T-helper 17 cell (primary cell): ENCODE measurements at regions not wholly inside any gene's neighbourhood (a gene's known extent, or its start where the extent isn't known, plus 50 kb on each side); places are given as distances from the start of the nearest gene placed in this dataset.

ENCODE experiments used
- ATAC-seq: fragments of 150-1000 bp; cut with Tn5 transposase; 2 replicates; pipeline ENCODE4 v1.10.0; 2021; ENCODE audit warnings: mild to moderate bottlenecking, moderate library complexity
- DNase-seq, 3 donors: peaks; one replicate each; pipeline versions ENCODE4 v3.0.0 to v3.0.0-alpha.2; 2020 to 2021
- H3K9me3 ChIP-seq: one replicate; pipeline ENCODE4 v1.7.0; 2013; ENCODE audit warnings: low read length, mild to moderate bottlenecking; ENCODE audit not compliant: control insufficient read depth, poor library complexity, severe bottlenecking
- H3K27ac Mint-ChIP-seq: one replicate; pipeline ENCODE4 v1.8.0; 2022; ENCODE audit warnings: mild to moderate bottlenecking, moderate library complexity, mixed read lengths
- H3K27me3 Mint-ChIP-seq: one replicate; pipeline ENCODE4 v1.8.0; 2022; ENCODE audit warnings: mixed read lengths
- H3K36me3 Mint-ChIP-seq: one replicate; pipeline ENCODE4 v1.8.0; 2022; ENCODE audit warnings: low read depth, mixed read lengths
- H3K4me1 Mint-ChIP-seq: one replicate; pipeline ENCODE4 v1.8.0; 2022; ENCODE audit warnings: mild to moderate bottlenecking, mixed read lengths
- H3K4me3 Mint-ChIP-seq: one replicate; pipeline ENCODE4 v1.8.0; 2022; ENCODE audit warnings: mild to moderate bottlenecking, moderate library complexity, mixed read lengths

DNA sequence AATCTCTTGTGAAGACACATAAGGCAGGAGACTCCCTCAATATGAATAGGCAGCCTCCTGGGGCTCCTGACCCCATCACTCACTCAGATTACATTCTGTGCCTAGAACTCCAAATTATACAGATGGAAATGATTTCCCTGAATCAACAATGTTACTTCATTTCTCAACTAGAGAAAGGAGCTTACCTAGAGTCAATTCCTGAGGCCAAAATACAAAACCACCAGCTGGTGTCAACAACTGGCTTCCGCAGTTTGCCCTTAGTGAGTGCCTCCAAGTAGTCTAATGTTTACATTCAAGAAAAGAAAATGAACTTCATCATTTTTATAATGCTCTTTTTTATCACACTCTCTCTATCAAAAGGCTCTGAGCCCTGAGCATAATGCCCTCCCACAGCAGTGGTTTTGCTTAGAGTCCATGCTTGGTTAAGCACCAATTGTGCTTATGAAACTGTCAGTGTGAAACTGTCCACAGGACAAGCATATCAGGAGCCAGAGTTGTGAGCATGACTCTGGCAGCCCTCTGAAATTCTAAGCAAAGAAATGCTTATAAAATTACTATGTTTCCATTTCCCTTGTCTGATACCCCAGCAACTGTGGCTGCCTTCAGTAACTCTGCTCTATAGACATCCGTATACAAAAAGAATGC, 305.7 kb upstream of the PKDCC start:
- Mint-ChIP-seq H3K27ac (no peak overlapping the region), H3K36me3 (no peaks in the 10 kb centered on the region), H3K4me1 (no peaks in the 10 kb centered on the region), H3K4me3 (no peak overlapping the region), H3K27me3 (peaks cover 26% of the 10 kb centered on the region)
- no peak for ATAC-seq
- no peak for DNase-seq
- H3K9me3 ChIP-seq: no peaks in the 10 kb centered on the region

DNA sequence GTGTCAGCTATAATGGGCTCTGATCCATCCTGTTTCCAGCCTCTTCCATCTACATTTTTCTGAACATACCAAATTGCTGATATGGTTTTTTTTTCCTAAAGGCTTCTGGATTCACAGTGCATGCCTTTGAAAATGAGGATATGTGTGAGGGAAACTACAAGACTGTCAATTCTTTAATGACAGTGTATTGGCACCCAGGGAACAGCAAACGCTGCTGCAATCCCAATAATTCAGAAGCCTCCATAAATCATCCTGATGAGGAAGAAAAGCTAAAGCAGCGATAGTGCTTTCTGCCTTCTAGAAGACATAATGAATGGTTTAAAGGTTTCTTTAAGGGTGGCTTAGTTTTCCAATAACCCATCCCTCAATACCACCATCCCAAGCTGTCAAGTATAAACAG, 304.5 kb upstream of the PKDCC start:
- Mint-ChIP-seq H3K4me1 (no peaks in the 10 kb centered on the region), H3K4me3 (no peak overlapping the region), H3K36me3 (no peaks in the 10 kb centered on the region), H3K27ac (no peak overlapping the region), H3K27me3 (peaks cover 21% of the 10 kb centered on the region)
- no peak for ATAC-seq
- DNase-seq: no peak
- H3K9me3 ChIP-seq: no peaks in the 10 kb centered on the region

DNA sequence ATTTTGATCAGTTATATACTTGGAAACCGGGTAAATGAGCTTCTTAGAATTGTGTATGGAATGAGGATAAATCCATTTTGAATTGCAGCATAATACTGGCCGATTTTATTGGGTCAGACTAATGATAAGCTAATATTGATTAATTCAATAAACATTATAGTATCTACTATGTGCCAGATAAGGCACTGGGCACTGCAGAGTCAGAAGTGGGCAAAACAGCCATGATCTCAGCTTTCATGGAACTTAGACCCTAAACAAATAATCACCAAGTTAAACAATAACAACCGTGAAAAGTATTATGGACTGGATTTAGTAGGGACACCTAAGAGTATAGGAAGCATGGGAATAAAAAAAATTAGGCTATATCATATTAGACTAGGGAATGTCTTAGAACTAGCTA, 297.0 kb upstream of the PKDCC start:
- H3K4me1 Mint-ChIP-seq: no peaks in the 10 kb centered on the region
- H3K4me3 Mint-ChIP-seq: no peak overlapping the region
- no peak overlapping the region for H3K27ac Mint-ChIP-seq
- ATAC-seq (no peak), DNase-seq (no peak)
- no peaks in the 10 kb centered on the region for H3K9me3 ChIP-seq
- H3K27me3 Mint-ChIP-seq: peaks cover 25% of the 10 kb centered on the region
- H3K36me3 Mint-ChIP-seq: no peaks in the 10 kb centered on the region

DNA sequence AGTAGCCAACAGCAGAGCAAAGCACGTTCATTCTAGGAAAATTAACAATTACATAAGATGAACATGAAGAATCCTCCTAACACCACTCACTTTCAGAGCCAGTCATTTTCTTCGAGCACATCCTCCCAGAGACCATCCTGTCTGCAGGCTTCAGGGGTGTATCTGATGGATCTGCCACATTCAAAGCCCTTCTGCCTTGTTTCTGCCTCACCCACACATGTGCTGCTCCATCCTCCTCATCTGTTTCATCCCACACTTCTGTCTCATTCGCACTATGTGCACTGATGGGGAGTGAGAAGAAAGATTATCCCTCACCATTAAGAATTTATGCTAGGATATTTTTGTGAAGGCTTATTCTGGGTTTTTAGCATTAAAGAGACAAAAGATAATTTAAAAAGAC, 287.9 kb upstream of the PKDCC start:
- no peak for ATAC-seq

DNA sequence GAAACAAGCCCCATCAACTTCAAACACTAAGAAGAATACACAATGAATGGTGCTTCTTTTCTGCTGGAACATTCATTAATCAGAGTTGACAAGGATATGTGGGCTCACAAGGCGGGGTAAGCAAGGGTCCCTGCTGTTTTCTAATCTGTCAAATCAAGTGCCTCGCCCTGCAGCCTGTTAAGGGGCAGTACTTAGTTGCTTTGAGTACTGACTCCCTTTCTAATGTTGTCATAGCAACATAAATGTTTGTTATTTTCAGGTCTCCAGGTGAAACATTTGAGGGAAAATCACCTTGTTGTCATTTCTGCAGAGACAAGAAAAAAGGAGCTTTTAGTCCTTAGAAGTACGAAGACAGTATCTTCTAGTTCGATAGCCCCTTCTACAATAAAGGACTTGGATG, 284.7 kb upstream of the PKDCC start:
- Mint-ChIP-seq H3K36me3 (no peaks in the 10 kb centered on the region), H3K4me1 (peaks cover 3% of the 10 kb centered on the region), H3K27ac (no peak overlapping the region), H3K4me3 (no peak overlapping the region), H3K27me3 (peaks cover 20% of the 10 kb centered on the region)
- ATAC-seq: no peak
- DNase-seq: no peak
- peaks cover 3% of the 10 kb centered on the region for H3K9me3 ChIP-seq

More for the DNA sequence above, 287.9 kb upstream of the PKDCC start:
- DNase-seq: no peak
- H3K27me3 Mint-ChIP-seq: peaks cover 49% of the 10 kb centered on the region
- no peak overlapping the region for H3K4me3 Mint-ChIP-seq
- peaks cover 3% of the 10 kb centered on the region for H3K9me3 ChIP-seq
- no peaks in the 10 kb centered on the region for H3K36me3 Mint-ChIP-seq
- H3K27ac Mint-ChIP-seq: no peak overlapping the region
- peaks cover 3% of the 10 kb centered on the region for H3K4me1 Mint-ChIP-seq

DNA sequence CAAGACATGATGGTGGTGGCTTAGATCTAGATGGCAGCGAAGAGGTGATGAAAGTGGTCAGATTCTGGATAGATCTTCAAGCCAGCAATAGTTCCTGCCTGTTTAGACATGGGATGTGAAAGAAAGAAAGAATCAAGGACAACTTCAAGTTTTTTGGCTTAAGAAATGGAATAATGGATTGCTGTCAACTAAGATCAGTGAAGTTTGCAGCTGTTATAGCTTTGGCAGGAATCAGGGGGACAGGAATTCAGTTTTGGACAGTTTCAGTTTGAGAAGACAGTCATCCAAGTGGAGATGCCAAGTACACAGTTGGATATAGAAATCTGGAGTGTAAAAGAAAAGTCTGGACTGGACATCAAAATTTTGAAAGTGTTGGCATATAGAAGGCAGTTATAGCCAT, 283.7 kb upstream of the PKDCC start:
- H3K27ac Mint-ChIP-seq: no peak overlapping the region
- no peak overlapping the region for H3K4me3 Mint-ChIP-seq
- no peak for ATAC-seq
- peaks cover 3% of the 10 kb centered on the region for H3K9me3 ChIP-seq
- H3K4me1 Mint-ChIP-seq: peaks cover 3% of the 10 kb centered on the region
- DNase-seq: no peak
- H3K27me3 Mint-ChIP-seq: peaks cover 14% of the 10 kb centered on the region
- H3K36me3 Mint-ChIP-seq: no peaks in the 10 kb centered on the region

DNA sequence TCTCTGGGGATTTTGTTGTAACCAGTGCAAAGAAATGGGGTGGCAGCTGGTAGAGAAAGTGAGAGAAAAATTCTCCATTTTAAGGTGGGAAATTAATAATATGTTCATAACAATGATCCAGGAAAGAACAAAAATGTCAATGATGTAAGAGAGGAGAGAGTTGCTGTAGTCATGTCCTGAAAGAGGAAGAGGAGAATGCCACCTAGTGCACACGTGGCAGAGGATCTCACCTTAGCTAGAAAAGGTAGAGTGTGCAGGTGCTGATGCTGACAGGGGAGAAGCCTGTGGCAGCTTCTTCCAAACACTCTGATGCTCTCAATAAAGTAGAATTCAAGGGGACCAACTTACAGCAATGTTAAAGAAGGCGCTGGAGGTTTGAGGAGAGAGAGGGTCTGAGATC, 282.9 kb upstream of the PKDCC start:
- peaks cover 3% of the 10 kb centered on the region for H3K9me3 ChIP-seq
- peaks cover 11% of the 10 kb centered on the region for H3K27me3 Mint-ChIP-seq
- no peak overlapping the region for H3K27ac Mint-ChIP-seq
- DNase-seq (no peak), ATAC-seq (no peak)
- peaks cover 3% of the 10 kb centered on the region for H3K4me1 Mint-ChIP-seq
- H3K4me3 Mint-ChIP-seq: no peak overlapping the region
- no peaks in the 10 kb centered on the region for H3K36me3 Mint-ChIP-seq

DNA sequence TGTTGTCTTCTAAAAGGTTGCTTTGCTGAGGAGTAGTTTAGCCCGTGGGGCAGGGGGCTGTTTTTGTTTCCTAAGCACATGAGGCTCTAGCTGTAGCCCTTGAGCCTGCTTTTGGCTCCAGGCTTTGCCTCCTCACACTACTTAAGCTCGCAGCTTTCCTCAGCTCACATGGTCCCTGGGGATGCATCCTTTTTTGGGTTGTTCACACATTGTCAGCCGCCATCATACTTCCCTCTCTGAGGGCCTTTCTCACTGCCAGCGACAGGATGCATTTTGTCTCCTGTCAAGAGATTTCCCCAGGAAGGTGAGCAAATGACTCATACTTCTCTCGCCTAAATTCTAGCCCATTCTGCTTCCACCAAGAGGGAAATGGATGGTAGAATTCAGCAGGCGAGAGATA, 279.5 kb upstream of the PKDCC start:
- DNase-seq (no peak), ATAC-seq (no peak)
- H3K9me3 ChIP-seq: no peaks in the 10 kb centered on the region
- Mint-ChIP-seq H3K4me3 (no peak overlapping the region), H3K36me3 (no peaks in the 10 kb centered on the region), H3K4me1 (no peaks in the 10 kb centered on the region), H3K27me3 (peaks cover 19% of the 10 kb centered on the region), H3K27ac (no peak overlapping the region)

DNA sequence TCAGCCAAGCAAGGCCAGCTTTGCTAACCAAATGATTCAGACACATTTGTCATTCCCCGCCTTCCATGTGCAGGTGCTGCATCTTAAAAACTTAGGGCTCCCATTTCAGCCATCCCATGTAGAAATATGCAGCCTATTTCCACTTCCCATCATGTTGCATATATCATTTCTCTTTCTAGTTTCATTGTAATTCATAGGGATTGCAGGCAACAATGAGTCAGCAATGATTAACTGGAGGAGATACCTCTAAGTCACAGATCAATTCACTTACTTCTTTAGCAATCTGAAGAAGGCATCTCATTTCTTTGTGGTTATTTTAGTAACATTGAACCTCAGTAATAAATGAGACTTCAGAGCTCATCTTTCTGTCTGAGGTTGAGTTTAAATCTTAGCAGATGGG, 276.1 kb upstream of the PKDCC start:
- H3K9me3 ChIP-seq: no peaks in the 10 kb centered on the region

DNA sequence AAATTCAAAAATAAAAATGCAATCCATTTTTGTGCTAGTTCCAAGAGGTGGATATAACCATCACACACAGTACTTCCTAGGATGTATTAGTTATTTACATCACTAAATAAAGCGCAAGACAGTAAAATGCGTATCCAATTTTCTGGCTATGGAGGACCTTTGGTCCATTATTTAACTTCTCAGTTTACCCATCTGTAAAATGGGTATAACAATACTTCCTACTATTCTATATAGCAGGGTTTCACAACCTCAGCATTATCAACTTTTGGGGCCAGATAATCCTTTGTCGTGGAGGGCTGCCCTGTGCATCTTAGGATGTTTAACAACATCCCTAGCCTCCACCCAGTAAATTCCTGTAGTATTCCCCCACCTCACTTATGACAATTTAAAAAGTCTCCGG, 275.1 kb upstream of the PKDCC start:
- no peaks in the 10 kb centered on the region for H3K4me1 Mint-ChIP-seq
- no peak overlapping the region for H3K4me3 Mint-ChIP-seq
- no peaks in the 10 kb centered on the region for H3K9me3 ChIP-seq
- no peak overlapping the region for H3K27ac Mint-ChIP-seq
- H3K27me3 Mint-ChIP-seq: peaks cover 48% of the 10 kb centered on the region
- DNase-seq: no peak
- ATAC-seq: no peak
- H3K36me3 Mint-ChIP-seq: no peaks in the 10 kb centered on the region

More for the DNA sequence above, 276.1 kb upstream of the PKDCC start:
- H3K4me3 Mint-ChIP-seq: no peak overlapping the region
- H3K27ac Mint-ChIP-seq: no peak overlapping the region
- H3K27me3 Mint-ChIP-seq: peaks cover 38% of the 10 kb centered on the region
- no peaks in the 10 kb centered on the region for H3K36me3 Mint-ChIP-seq
- no peak for ATAC-seq
- no peak for DNase-seq
- H3K4me1 Mint-ChIP-seq: no peaks in the 10 kb centered on the region

DNA sequence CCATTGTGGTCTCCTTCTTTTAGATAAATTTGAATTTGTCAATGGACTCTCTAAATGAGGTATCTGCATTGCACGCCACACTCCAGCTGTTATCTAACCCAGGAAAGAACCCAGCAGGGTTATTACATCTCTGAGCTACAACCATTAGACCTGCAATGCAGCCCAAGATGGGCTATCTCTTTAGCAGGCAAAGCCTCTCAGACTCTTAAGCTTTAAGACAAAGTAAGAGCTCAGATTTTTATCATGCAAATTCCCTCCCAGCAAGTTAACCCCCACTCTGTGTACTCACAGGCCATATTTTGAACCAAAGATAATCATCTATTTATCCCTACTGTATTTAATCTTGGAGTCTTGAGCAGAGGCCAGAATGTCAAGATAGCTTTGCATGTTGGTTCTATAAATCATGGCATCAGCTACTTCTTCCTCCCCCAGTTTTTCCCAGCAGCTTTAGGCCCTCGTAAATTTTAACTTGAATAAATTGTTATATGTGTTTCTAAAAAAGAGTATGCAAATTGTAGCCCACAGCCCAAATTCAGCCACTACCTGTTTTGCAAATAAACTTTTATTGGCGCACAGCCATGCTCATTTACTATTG, 273.7 kb upstream of the PKDCC start:
- no peak for ATAC-seq
- no peak overlapping the region for H3K4me3 Mint-ChIP-seq
- peaks cover 52% of the 10 kb centered on the region for H3K27me3 Mint-ChIP-seq
- H3K4me1 Mint-ChIP-seq: no peaks in the 10 kb centered on the region
- DNase-seq: no peak
- H3K27ac Mint-ChIP-seq: no peak overlapping the region
- no peaks in the 10 kb centered on the region for H3K9me3 ChIP-seq
- no peaks in the 10 kb centered on the region for H3K36me3 Mint-ChIP-seq

DNA sequence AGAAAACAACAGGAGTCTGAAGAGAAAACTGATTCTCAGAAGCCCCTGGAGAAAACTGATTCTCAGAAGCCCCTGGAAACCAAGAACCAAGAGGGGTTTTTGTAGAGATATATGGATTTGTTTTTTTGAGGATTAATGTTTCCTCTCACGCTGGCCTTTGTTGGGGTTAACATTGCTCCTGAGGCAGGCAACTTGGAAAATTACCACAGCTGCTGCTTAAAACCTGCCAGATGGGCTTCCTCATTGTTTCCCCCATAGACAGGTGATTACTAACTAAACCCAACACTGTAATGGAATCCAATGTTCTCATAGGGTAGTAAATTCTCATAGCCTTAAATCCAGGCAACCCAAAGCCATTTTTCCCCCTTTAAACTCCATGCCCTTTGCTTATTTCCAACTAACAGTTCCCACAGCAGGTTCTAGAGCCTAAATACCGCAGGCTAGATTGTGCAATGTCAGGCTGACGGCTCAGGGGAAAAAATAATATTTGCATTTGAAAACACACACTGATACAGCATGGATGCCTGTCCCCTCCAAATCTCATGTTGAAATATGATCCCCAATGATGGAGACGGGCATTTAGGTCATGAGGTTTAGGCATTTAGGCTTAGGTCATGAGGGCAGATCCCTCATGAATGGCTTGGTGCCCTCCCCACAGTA, 272.3 kb upstream of the PKDCC start:
- no peak overlapping the region for H3K27ac Mint-ChIP-seq
- ATAC-seq: no peak
- peaks cover 47% of the 10 kb centered on the region for H3K27me3 Mint-ChIP-seq
- H3K9me3 ChIP-seq: no peaks in the 10 kb centered on the region
- DNase-seq: no peak
- H3K4me1 Mint-ChIP-seq: no peaks in the 10 kb centered on the region
- H3K4me3 Mint-ChIP-seq: no peak overlapping the region
- H3K36me3 Mint-ChIP-seq: no peaks in the 10 kb centered on the region

DNA sequence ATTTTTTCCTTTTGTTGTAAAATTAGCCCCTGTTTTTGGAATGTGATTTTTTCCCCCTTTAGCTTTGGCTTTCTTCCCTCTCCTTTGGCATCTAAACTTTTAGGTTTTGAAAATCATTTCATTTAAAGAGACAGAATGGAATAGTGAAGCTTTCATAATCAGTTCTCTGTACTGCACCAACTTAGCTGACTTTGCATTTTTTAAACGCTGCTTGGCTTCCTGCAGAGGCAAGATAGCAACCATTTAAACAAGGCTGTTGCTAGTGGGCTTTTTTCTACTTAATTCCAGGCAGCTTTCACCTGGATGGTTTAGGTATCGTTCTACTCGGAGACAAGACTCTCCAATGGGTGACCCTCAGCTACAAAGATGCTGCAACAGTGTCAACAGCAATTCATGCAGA, 267.9 kb upstream of the PKDCC start:
- ATAC-seq: no peak
- H3K4me3 Mint-ChIP-seq: no peak overlapping the region
- H3K9me3 ChIP-seq: no peaks in the 10 kb centered on the region
- no peak for DNase-seq
- no peak overlapping the region for H3K27ac Mint-ChIP-seq
- H3K36me3 Mint-ChIP-seq: no peaks in the 10 kb centered on the region
- H3K27me3 Mint-ChIP-seq: peaks cover 31% of the 10 kb centered on the region
- H3K4me1 Mint-ChIP-seq: no peaks in the 10 kb centered on the region
